ENCODE measurements at regions not wholly inside any gene's neighbourhood (a gene's known extent, or its start where the extent isn't known, plus 50 kb on each side); places are given as distances from the start of the nearest gene placed in this dataset.

DNA sequence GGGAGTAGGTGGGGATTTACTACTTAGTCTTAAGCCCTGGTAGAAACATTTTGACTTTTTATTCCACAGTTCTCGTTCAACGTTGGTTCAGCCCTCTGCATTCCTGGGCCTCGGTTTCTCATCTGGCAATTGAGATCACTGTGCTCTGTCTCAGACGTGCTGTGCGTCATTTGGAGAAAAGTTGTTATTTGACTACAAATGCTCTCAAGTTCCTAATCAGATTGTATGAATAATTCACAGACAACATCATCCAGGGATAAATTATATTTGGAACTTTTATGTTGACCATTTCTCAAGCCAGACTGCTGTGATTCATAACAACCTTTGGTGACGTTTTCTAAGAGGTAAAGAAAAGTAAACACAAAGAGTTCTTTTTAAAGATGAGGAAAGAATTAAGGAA is 69.2 kb downstream of the BLID start:
- Histone ChIP-seq H3K27me3 (ENCODE audit: control insufficient read depth in 1 of 2, insufficient read depth in 2 of 2, low read length in 2 of 2) (no peaks in the 10 kb centered on the region; a peak in 1 of 5 replicates), H3K36me3 (replicated peaks in 1 of 2; ENCODE audit: control insufficient read depth in 1 of 2, insufficient read depth in 2 of 2, low read length in 2 of 2) (no peaks in the 10 kb centered on the region), H4K20me1 (ENCODE audit: insufficient read depth, low read length) (no peaks in the 10 kb centered on the region), H2AFZ (ENCODE audit: low read length) (no peak overlapping the region), H3K4me1 (ENCODE audit: insufficient read depth, low read length) (no peaks in the 10 kb centered on the region), H3K9me3 (ENCODE audit: low read length) (no peaks in the 10 kb centered on the region), H3K27ac (ENCODE audit: extremely low read length, insufficient read depth, low read length) (no peak overlapping the region), H3K79me2 (ENCODE audit: insufficient read depth, low read length) (no peaks in the 10 kb centered on the region), H3K4me2 (ENCODE audit: low read depth, low read length) (no peak overlapping the region), H3K4me3 (replicated peaks in 1 of 3; ENCODE audit: insufficient read depth in 1 of 3, low read depth in 2 of 3, low read length in 3 of 3) (no peak overlapping the region), H3K9ac (ENCODE audit: insufficient read depth, low read depth, low read length) (no peak overlapping the region)
- in situ Hi-C loops (cut with HindIII; ENCODE audit: extremely low pct_ligation_motif_present, low pct_unique_long_range_greater_than_20kb) = no loop called here
- DNase-seq (ENCODE audit: low spot score) = no peak
- FAIRE-seq = no peak
- 31% methylated on average over 6 of the region's 6 CpGs for WGBS (ENCODE audit: low lambda C conversion rate)
- ChIA-PET CTCF (ENCODE audit: low intra/inter-chr PET ratio, low total read pairs) (no interaction called here), POLR2A (no interaction called here)
- intact Hi-C loops (cut with micrococcal nuclease; ENCODE audit: unreplicated experiment) = no loop called here
- TF ChIP-seq ZNF496 (CRISPR knock-in tag; IDR thresholded peaks at IDR 0.05; ENCODE audit: insufficient replicate concordance) = no peak
- BruUV-seq (replicated peaks) = no TSS peak
- ATAC-seq = no peak

DNA sequence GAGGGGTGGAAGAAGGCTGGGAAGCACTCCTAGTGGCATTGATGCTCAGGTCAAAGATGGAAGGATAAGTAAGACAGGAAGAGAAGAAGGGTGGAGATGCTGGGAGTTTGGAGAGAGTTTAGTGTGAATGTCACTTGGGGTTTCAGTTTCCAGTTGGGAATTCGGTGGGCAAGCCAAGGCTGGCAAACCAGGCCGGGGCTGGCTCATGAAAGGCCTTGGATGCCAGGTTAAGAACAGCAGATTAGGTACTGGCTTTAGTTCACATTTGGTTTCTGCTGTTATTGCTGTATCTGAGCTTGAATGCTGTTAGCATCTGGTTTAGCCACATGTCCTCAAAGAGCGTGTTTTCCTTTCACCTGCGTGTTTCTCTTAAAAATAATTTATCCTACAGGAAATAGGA is 69.6 kb downstream of the BLID start:
- ATAC-seq (no peak), FAIRE-seq (no peak), DNase-seq (ENCODE audit: low spot score) (no peak)
- H3K36me3 ChIP-seq (replicated peaks in 1 of 2; ENCODE audit: control insufficient read depth in 1 of 2, insufficient read depth in 2 of 2, low read length in 2 of 2) = no peaks in the 10 kb centered on the region
- H4K20me1 ChIP-seq (ENCODE audit: insufficient read depth, low read length) = no peaks in the 10 kb centered on the region
- no peak overlapping the region for H3K4me3 ChIP-seq (replicated peaks in 1 of 3; ENCODE audit: insufficient read depth in 1 of 3, low read depth in 2 of 3, low read length in 3 of 3)
- BruUV-seq (replicated peaks) = no TSS peak
- H3K9ac ChIP-seq (ENCODE audit: insufficient read depth, low read depth, low read length) = no peak overlapping the region
- H2AFZ ChIP-seq (ENCODE audit: low read length) = no peak overlapping the region
- no peaks in the 10 kb centered on the region for H3K9me3 ChIP-seq (ENCODE audit: low read length)
- in situ Hi-C loops (cut with HindIII; ENCODE audit: extremely low pct_ligation_motif_present, low pct_unique_long_range_greater_than_20kb) (no loop called here), intact Hi-C loops (cut with micrococcal nuclease; ENCODE audit: unreplicated experiment) (no loop called here)
- no peaks in the 10 kb centered on the region for H3K4me1 ChIP-seq (ENCODE audit: insufficient read depth, low read length)
- WGBS (ENCODE audit: low lambda C conversion rate) = 16% methylated on average over 4 of the region's 4 CpGs
- H3K4me2 ChIP-seq (ENCODE audit: low read depth, low read length) = no peak overlapping the region
- H3K27me3 ChIP-seq (ENCODE audit: control insufficient read depth in 1 of 2, insufficient read depth in 2 of 2, low read length in 2 of 2) = no peaks in the 10 kb centered on the region; a peak in 1 of 5 replicates
- CTCF ChIA-PET (ENCODE audit: low intra/inter-chr PET ratio, low total read pairs) = no interaction called here
- H3K27ac ChIP-seq (ENCODE audit: extremely low read length, insufficient read depth, low read length) = no peak overlapping the region
- no peaks in the 10 kb centered on the region for H3K79me2 ChIP-seq (ENCODE audit: insufficient read depth, low read length)
- POLR2A ChIA-PET = no interaction called here
- TF ChIP-seq SP5 (CRISPR knock-in tag; IDR thresholded peaks at IDR 0.05; ENCODE audit: borderline replicate concordance, low read depth) (no peak), ZNF816 (CRISPR knock-in tag; IDR thresholded peaks at IDR 0.05; ENCODE audit: borderline replicate concordance) (no peak), MTF2 (CRISPR knock-in tag; IDR thresholded peaks at IDR 0.05; ENCODE audit: borderline replicate concordance) (no peak), ZNF891 (CRISPR knock-in tag; IDR thresholded peaks at IDR 0.05) (no peak), ZNF569 (CRISPR knock-in tag; IDR thresholded peaks at IDR 0.05; ENCODE audit: borderline replicate concordance) (no peak), NFYB (CRISPR knock-in tag; IDR thresholded peaks at IDR 0.05) (no peak), ZNF557 (CRISPR knock-in tag; IDR thresholded peaks at IDR 0.05) (no peak), ZBTB8A (CRISPR knock-in tag; IDR thresholded peaks at IDR 0.05; ENCODE audit: borderline replicate concordance, low read depth) (no peak), TGIF2 (CRISPR knock-in tag; IDR thresholded peaks at IDR 0.05) (no peak)
- TF ChIP-seq, protein P1, sequence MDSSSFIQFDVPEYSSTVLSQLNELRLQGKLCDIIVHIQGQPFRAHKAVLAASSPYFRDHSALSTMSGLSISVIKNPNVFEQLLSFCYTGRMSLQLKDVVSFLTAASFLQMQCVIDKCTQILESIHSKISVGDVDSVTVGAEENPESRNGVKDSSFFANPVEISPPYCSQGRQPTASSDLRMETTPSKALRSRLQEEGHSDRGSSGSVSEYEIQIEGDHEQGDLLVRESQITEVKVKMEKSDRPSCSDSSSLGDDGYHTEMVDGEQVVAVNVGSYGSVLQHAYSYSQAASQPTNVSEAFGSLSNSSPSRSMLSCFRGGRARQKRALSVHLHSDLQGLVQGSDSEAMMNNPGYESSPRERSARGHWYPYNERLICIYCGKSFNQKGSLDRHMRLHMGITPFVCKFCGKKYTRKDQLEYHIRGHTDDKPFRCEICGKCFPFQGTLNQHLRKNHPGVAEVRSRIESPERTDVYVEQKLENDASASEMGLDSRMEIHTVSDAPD (CRISPR knock-in tag; IDR thresholded peaks at IDR 0.05) = no peak
- TF ChIP-seq, protein P2, sequence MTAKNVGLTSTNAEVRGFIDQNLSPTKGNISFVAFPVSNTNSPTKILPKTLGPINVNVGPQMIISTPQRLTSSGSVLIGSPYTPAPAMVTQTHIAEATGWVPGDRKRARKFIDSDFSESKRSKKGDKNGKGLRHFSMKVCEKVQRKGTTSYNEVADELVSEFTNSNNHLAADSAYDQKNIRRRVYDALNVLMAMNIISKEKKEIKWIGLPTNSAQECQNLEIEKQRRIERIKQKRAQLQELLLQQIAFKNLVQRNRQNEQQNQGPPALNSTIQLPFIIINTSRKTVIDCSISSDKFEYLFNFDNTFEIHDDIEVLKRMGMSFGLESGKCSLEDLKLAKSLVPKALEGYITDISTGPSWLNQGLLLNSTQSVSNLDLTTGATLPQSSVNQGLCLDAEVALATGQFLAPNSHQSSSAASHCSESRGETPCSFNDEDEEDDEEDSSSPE (CRISPR knock-in tag; IDR thresholded peaks at IDR 0.05) = no peak
- TF ChIP-seq, protein P3, sequence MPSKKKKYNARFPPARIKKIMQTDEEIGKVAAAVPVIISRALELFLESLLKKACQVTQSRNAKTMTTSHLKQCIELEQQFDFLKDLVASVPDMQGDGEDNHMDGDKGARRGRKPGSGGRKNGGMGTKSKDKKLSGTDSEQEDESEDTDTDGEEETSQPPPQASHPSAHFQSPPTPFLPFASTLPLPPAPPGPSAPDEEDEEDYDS (CRISPR knock-in tag; IDR thresholded peaks at IDR 0.05) = no peak

Measured in HepG2 (cell line).